ENCODE measurements at regions not wholly inside any gene's neighbourhood (a gene's known extent, or its start where the extent isn't known, plus 50 kb on each side); places are given as distances from the start of the nearest gene placed in this dataset.

GRCh38 chr1:239956263-239956662 is 135.4 kb upstream of the FMN2 start:
- Mint-ChIP-seq H3K9me3 (no peaks in the 10 kb centered on the region), H3K36me3 (ENCODE audit: low read depth) (no peaks in the 10 kb centered on the region), H3K4me1 (no peaks in the 10 kb centered on the region), H3K27me3 (ENCODE audit: insufficient read depth, low read depth, poor library complexity) (peaks cover 2% of the 10 kb centered on the region), H3K27ac (no peak overlapping the region), H3K4me3 (no peak overlapping the region)
- H3K4me3 ChIP-seq: no peak overlapping the region
- no peak overlapping the region for H3K27ac ChIP-seq (ENCODE audit: low read depth)
- no peaks in the 10 kb centered on the region for H3K27me3 ChIP-seq (ENCODE audit: insufficient read depth)
- H3K36me3 ChIP-seq (ENCODE audit: insufficient read depth): no peaks in the 10 kb centered on the region
- no peak for ATAC-seq
- H3K9me2 ChIP-seq (ENCODE audit: insufficient read depth): no peaks in the 10 kb centered on the region
- H2AFZ ChIP-seq: no peak overlapping the region
- no peak overlapping the region for H3K4me2 ChIP-seq
- DNase-seq (ENCODE audit: low spot score): no peak
- H3K4me1 ChIP-seq (ENCODE audit: insufficient read depth): no peaks in the 10 kb centered on the region
- no peaks in the 10 kb centered on the region for H3F3A ChIP-seq (replicated peaks; ENCODE audit: low read depth)
- H4K20me1 ChIP-seq (replicated peaks; ENCODE audit: insufficient read depth): no peaks in the 10 kb centered on the region
- H3K79me2 ChIP-seq (replicated peaks; ENCODE audit: insufficient read depth): no peaks in the 10 kb centered on the region
- TF ChIP-seq EZH2 (IDR thresholded peaks at IDR 0.05; ENCODE audit: low read depth, unreplicated experiment): no peak
- TF ChIP-seq ZNF331 (CRISPR knock-in tag; IDR thresholded peaks at IDR 0.05; ENCODE audit: low read depth): no peak
- TF ChIP-seq CTCF (conservative IDR thresholded peaks at IDR 0.05; ENCODE audit: low read depth in 2 of 2): no peak
- TF ChIP-seq REST (IDR thresholded peaks at IDR 0.05; ENCODE audit: unreplicated experiment): no peak
- TF ChIP-seq ETS1 (IDR thresholded peaks at IDR 0.05): no peak
- TF ChIP-seq NANOG (IDR thresholded peaks at IDR 0.05; ENCODE audit: borderline replicate concordance): no peak
- TF ChIP-seq CREB1 (CRISPR knock-in tag; IDR thresholded peaks at IDR 0.05; ENCODE audit: low read depth): no peak
- no peak for TF ChIP-seq JUNB (IDR thresholded peaks at IDR 0.05; ENCODE audit: unreplicated experiment)
- no peak for TF ChIP-seq ZNF114 (CRISPR knock-in tag; IDR thresholded peaks at IDR 0.05)
- no peak for TF ChIP-seq ZNF462 (CRISPR knock-in tag; IDR thresholded peaks at IDR 0.05)
- TF ChIP-seq EZH2phosphoT487 (IDR thresholded peaks at IDR 0.05; ENCODE audit: unreplicated experiment): no peak
- TF ChIP-seq POLR2AphosphoS5 (IDR thresholded peaks at IDR 0.05; ENCODE audit: low read depth): no peak
- TF ChIP-seq STAT1 (IDR thresholded peaks at IDR 0.05; ENCODE audit: unreplicated experiment): no peak

Data from GM23338 (cell line).